Fibroblast of skin of right biceps (primary cell): ENCODE measurements at regions not wholly inside any gene's neighbourhood (a gene's known extent, or its start where the extent isn't known, plus 50 kb on each side); places are given as distances from the start of the nearest gene placed in this dataset.

ENCODE experiments used
- DNase-seq: peaks from one replicate; pipeline ENCODE4 v3.0.0-alpha.2; 2013

DNA sequence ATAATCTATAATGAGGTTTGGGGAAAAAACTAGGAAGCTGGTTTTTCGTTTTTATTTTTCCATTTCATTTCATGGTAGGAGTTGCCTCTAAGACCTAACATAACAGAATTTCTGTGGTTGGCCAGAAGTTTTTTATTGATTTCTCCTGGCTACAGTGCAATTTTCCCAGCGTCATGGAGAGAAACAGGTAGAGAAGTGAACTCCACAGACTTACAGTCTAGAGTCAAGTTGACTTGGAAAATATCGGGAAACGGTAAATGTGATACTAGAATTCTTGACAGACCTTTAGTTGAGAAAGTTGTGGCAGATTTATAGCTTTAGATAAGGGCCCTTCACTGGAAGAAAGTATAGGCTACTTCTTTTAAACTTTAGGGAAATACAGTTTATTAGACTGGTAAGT, 238.3 kb downstream of the DOK5 start:
- DNase-seq: no peak

DNA sequence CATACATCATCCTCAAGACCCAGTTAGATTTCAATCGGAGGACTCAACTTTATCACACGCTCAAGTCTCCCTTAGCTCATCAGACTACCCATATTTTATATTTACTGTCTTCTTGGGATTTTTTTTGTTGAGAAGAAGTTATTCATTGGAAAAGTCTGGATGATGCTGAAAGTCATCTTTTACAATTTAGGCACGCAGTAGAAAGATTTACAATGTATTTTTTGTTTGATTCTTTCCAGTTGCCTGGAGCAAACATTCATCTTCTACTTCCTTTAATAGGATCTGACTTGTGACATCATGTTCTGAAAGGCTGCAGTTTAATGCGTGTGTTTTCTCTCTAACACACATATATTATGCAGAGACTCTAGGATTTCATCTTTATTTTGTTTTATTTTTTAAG, 235.7 kb downstream of the DOK5 start:
- no peak for DNase-seq

DNA sequence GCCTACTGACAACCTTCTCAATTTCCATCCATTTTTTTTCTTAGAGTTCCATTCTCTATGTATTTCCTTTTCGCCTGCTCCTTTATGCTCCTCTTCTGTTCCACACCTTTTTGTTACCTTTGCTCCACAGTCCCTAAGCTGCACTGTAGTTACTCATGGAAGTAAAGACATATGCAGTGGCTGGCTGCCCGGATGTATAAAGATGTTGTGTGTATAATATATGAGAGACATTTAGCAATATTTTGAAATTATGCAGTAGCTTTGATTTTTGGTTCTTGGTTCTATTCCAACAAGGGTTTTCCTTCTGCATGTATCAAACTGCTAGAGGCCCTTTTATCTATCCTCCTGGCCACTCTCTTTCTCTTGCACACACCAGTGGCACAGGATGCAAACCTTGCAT, 234.9 kb downstream of the DOK5 start:
- no peak for DNase-seq

DNA sequence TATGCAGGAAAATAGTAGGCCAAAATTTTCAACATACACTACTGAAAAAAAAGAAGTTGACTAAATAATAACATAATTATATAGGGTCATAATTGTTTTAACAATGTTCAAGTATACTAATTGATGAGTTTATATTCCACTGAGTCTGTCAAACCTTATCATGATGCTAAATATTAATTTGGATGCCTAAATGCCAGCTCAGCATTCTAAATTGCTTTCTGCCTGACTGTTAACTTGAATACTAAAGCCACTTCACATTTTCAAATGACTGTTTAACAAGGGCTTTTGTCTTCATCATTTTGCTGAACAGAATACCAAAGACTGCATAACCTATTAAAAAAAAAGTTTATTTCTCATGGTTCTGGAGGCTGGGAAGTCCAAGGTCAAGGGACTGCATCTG, 232.8 kb downstream of the DOK5 start:
- no peak for DNase-seq

DNA sequence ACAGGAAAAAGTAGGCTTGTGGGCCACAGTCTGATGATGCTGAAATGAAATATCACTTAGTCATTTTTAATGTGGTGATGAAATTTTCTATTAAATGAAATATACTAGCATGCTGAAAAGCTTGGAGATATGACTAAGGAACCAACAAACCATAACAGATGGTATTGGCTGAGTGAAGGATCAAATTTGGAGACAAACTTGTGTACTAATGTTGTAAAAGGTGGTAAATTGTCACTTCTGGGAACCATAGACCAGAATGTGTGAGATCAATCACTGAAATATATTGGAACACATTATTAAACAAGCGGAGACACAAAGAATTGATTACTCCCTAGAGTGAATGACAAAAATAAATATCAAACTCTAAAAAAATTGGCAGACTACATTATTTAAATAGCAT, 232.4 kb downstream of the DOK5 start:
- no peak for DNase-seq

DNA sequence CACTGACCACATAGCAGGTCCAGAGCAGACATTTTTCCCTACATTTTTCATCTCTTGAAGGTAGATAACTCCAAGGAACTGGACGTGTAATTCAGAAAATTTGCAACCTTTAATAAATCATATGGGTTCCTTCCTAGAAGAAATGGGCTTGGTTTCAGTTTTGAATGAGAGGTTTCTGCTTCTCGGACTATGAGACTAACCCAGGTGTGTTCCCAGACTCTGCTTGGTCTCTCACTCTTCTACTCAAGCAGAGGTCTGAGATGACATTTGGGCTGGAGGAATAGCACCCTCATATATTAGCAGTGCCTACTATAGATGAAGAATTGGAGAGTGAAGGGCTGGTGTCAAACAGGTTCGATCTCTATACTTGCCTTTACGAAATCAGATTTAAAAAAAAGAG, 231.2 kb downstream of the DOK5 start:
- DNase-seq: no peak

DNA sequence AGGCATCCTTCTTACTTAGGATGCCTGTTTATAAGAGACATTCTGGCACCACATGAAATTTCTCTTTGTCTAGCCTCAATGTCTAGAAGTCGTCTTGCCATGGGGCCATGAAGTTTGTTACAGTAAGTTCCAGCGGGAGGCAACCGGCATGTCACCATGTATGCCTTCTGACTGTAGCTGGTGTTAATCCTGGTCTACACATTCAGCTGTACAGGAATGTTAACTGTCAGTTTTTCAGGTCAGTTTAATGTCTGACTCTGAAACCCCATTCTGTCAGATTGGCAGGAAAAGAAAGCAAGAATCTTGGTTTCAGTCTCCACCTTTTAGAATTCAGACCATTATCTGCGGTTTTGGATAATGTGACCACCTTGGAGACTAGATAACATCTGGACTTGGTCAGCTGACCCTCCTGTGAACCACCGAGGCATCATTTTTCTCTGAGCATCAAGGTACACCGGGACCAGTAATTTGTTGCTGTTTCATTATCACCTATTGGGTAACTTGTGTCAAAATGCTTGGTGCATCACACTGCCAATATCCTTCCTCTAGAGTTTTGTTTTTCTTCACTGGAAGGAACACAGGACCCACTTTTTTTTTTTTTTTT, 228.7 kb downstream of the DOK5 start:
- DNase-seq: no peak
